ENCODE measurements at regions not wholly inside any gene's neighbourhood (a gene's known extent, or its start where the extent isn't known, plus 50 kb on each side); places are given as distances from the start of the nearest gene placed in this dataset.
A peak's percentile ranks its signal among the peaks of the same experiment; 100 is the strongest.
"Not testable (repeated sequence)": the region's sequence is repeated elsewhere in the genome, so short reads cannot be mapped to it uniquely, and the experiment has no call there.

GRCh38 chr2:4753721-4754120, 938.5 kb upstream of the SOX11 start:
- no peak for DNase-seq

- DNase-seq = peak; percentile 29
Observed at GRCh38 chr2:4762951-4763376, 929.2 kb upstream of the SOX11 start.

- peak; percentile 89 for DNase-seq
Observed at GRCh38 chr2:4765787-4766530, 926.2 kb upstream of the SOX11 start.

- DNase-seq = no peak
Observed at GRCh38 chr2:4775668-4776067, 916.5 kb upstream of the SOX11 start.

GRCh38 chr2:4780679-4781078, 911.5 kb upstream of the SOX11 start:
- no peak for DNase-seq

- no peak for DNase-seq
Observed at GRCh38 chr2:4782647-4783046, 909.5 kb upstream of the SOX11 start.

GRCh38 chr2:4791488-4791887, 900.7 kb upstream of the SOX11 start:
- no peak for DNase-seq

- DNase-seq = no peak
Observed at GRCh38 chr2:4792126-4792525, 900.1 kb upstream of the SOX11 start.

GRCh38 chr2:4803396-4803795, 888.8 kb upstream of the SOX11 start:
- no peak for DNase-seq

- not testable (repeated sequence) for DNase-seq
Observed at GRCh38 chr2:4814137-4814536, 878.0 kb upstream of the SOX11 start.

GRCh38 chr2:4827836-4828235, 864.3 kb upstream of the SOX11 start:
- no peak for DNase-seq

- DNase-seq = no peak
Observed at GRCh38 chr2:4828682-4829374, 863.4 kb upstream of the SOX11 start.

- DNase-seq = no peak
Observed at GRCh38 chr2:4831751-4832150, 860.4 kb upstream of the SOX11 start.

GRCh38 chr2:4832642-4833041, 859.5 kb upstream of the SOX11 start:
- no peak for DNase-seq

- no peak for DNase-seq
Observed at GRCh38 chr2:4838626-4839025, 853.6 kb upstream of the SOX11 start.

GRCh38 chr2:4840791-4841190, 851.4 kb upstream of the SOX11 start:
- no peak for DNase-seq

GRCh38 chr2:4844881-4845280, 847.3 kb upstream of the SOX11 start:
- DNase-seq = no peak

- DNase-seq = no peak
Observed at GRCh38 chr2:4862031-4862430, 830.2 kb upstream of the SOX11 start.

- no peak for DNase-seq
Observed at GRCh38 chr2:4866198-4866597, 826.0 kb upstream of the SOX11 start.

GRCh38 chr2:4868466-4868865, 823.7 kb upstream of the SOX11 start:
- DNase-seq = no peak

GRCh38 chr2:4869154-4869553, 823.0 kb upstream of the SOX11 start:
- DNase-seq = no peak

- DNase-seq = no peak
Observed at GRCh38 chr2:4873364-4873763, 818.8 kb upstream of the SOX11 start.

- DNase-seq = no peak
Observed at GRCh38 chr2:4873876-4874593, 818.1 kb upstream of the SOX11 start.

GRCh38 chr2:4882421-4882820, 809.8 kb upstream of the SOX11 start:
- DNase-seq = no peak
